ENCODE measurements at regions not wholly inside any gene's neighbourhood (a gene's known extent, or its start where the extent isn't known, plus 50 kb on each side); places are given as distances from the start of the nearest gene placed in this dataset.

DNA sequence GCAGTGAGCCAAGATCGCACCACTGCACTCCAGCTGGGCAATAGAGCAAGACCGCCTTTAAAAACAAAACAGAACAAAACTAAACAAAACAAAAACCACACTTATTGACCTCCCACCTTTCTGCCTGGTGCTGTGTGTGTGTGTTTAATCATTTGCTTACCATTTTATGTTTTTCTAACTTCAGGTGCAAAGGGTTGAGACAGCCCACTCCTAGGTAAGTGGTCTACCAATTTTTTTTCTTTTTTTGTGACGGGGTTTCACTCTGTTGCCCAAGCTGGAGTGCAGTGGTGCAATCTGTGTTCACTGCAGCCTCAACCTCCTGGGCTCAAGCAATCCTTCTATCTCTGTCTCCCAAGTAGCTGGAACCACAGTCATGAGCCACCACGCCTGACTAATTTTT is 65.8 kb downstream of the SALL1 start:
- no peak for DNase-seq (ENCODE audit: low read depth in 2 of 2)

DNA sequence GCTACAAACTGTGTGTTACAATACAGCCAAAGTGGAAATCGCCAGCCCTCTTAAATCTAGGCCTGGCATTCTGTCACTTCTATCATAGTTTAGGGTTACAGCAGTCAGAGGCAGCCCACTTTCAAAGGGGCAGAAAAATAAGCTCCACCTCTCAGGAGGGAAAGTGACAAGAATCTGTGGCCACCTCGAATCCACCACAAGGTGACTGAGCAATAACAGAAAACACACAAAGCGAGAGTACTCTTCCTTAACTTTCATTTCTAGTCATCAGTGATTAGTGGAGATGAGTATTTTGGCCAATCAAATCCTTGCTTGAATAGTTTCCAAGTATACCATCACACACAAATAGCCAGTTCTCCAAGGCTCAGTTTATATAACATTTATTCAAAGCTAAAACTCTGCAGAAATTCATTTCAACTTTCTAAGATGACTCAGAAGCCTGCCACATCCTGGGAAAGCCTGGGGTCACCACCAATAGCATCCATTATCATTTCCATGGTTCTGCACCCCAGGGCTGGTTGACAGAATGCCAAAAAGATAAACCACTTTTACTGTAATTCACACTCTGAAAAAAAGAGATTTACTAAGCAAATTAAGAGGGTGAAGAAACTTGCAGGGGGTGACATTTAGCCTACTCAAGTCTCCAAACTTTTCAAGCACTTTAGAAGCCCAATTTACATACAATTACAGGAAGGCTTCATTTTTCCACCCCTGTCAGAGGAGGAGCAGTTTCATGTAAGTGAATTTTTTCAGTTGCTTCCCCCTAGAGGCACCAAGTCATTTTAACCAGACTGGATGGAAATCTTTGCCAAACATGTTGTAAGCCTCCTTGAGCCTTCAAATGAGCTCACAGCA is 66.8 kb downstream of the SALL1 start:
- DNase-seq (ENCODE audit: low read depth in 2 of 2) = no peak

DNA sequence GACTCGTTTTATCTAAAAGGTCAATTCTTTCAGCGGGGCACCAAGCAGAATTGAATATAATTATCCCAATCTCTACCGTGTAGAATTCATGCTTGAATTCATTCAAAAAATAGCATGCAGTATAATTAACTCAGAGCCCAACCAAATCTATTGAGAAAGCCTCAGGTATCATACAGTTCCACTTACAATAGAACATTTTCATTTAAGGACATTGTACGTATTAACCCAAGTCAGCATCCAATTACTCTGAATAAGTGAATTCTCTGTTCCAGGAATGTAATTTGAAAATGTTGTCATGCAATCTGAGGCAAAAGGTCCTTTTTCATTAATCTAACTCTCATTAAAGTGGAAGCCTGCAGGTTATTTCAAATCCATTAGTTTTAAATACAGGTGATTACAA is 78.5 kb downstream of the SALL1 start:
- DNase-seq (ENCODE audit: low read depth in 2 of 2) = no peak

DNA sequence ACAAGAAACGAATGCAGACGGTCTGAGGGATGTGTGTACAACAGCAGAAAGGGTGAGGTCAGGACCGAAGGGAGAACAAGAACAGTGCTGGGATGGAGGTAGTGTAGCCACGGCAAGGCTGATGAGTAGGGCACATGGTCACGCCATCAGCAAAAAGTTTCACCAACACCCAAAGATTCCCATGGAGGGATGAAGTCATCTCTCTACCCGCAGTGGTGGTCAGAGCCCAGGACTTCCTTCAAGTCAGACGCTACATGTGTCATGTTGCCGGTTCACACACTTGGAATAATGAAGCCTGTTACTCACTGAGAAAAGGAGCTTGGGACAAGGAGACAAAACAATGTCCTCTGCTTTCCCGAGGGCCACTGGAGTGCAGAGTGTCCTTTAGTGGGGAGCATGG is 79.7 kb downstream of the SALL1 start:
- no peak for DNase-seq (ENCODE audit: low read depth in 2 of 2)

DNA sequence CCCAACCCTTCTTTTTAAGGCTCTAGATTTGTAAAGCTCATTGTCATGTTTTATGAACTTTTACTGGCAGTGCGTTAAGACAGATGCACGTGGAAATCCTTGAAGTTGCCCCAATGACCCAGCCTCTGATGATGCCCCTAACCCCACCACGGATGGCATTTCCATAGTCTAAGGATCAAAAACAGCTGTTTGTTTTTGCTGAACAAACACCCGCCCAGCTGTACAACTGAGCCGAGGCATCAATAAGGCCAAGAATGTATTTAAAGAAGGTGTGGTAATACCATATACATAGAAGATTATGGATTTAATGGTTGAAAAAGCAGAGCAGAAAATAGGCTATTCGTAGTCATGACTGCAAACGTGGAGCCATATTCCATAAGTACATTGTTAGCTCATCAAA is 83.7 kb downstream of the SALL1 start:
- DNase-seq (ENCODE audit: low read depth in 2 of 2) = no peak

DNA sequence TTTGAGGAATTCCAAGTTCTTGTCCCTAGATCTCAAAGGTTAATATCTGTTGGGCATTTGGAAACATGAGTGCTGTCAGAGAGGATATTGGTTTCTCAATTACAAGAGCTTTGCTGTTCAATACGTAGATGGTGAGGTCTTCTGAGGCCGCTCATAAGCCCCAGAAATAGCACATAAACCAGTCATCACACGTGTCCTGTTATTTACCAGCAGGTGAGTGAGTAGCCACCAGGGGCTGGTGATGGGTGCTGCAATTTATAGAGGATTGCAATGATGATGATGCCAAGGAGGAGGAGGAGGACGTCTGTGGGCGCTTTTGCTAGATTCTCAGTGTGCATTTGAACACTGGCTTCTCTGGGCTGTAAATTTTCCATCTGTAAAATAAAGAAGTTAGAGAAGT is 89.0 kb downstream of the SALL1 start:
- no peak for DNase-seq (ENCODE audit: low read depth in 2 of 2)

DNA sequence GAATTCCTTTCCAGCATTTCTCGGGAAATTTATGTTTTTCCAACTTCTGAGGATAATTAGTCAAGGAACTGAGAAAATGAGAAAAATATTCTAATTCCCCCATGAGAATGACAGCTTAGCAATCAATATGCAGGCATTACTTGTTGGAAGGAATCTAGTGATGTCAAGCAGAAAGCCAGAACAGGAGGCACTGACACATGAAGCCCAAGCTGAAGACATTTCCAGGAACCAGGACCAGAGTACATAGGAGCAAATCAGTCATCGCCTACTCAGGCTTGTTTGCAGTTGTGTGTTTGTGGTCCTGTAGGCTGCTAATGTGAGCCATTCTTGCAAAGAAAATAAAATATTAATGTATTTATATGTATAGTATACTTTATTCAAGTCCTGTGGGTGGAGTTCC is 89.7 kb downstream of the SALL1 start:
- no peak for DNase-seq (ENCODE audit: low read depth in 2 of 2)

GRCh38 chr16:51057969-51058337 is 93.1 kb downstream of the SALL1 start:
- DNase-seq (ENCODE audit: low read depth in 2 of 2) = no peak

DNA sequence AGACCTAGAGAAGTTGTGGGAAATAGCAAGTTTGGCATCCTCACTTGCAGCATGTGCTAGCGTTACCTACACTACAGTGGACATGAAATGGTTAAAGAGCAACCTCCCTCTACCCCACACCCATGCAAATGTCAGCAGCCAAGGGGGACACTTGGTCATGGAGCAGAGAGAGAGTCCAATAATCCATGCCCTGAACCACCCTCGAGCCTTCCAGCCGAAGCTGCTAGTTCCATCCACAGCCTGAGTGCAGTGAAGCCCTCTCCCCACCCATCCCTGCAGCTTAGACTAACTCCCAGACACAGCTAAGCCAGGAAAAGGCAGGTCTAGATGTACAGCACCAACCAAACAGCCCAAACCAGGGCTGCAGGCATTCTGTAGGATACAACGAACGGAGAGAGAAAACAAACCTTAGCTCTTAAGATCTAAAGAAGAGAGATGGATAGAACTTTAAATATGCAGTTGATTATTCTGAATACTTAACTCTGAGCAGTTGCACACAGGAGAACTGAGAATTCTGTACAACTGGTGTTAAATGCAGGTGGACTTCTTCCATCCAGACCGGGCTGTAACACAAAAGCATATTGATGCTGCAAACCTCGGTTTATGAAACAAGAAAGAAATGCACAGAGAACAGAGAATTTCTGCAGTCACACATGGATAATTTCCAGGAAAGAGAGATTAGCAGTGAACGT is 93.8 kb downstream of the SALL1 start:
- no peak for DNase-seq (ENCODE audit: low read depth in 2 of 2)

- no peak for DNase-seq (ENCODE audit: low read depth in 2 of 2)
Measured at GRCh38 chr16:51056331-51056730, 94.7 kb downstream of the SALL1 start.

GRCh38 chr16:51055434-51055833 is 95.6 kb downstream of the SALL1 start:
- DNase-seq (ENCODE audit: low read depth in 2 of 2) = no peak

DNA sequence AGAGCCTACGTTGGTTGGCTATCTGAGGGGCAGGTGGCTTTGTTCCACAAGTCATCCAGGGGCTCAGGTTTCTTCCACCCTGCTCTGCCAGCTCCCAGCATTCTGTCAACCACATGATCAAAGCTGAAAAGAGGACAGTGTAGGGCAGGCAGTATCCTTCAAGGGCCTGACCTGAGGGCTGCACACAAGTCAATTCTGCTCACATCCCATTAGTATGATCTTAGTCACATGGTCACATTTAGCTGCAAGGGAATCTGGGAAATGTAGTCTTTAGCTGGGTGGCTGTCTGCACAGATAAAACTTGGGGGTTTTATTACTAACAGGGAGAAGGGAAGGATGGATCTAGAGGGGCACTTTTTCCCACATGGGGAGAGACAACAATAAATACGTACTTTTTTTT is 97.3 kb downstream of the SALL1 start:
- no peak for DNase-seq (ENCODE audit: low read depth in 2 of 2)

- DNase-seq (ENCODE audit: low read depth in 2 of 2) = no peak
Measured at GRCh38 chr16:51051671-51052070, 99.4 kb downstream of the SALL1 start.

- DNase-seq (ENCODE audit: low read depth in 2 of 2) = no peak
Measured at GRCh38 chr16:51050377-51050706, 100.7 kb downstream of the SALL1 start.

DNA sequence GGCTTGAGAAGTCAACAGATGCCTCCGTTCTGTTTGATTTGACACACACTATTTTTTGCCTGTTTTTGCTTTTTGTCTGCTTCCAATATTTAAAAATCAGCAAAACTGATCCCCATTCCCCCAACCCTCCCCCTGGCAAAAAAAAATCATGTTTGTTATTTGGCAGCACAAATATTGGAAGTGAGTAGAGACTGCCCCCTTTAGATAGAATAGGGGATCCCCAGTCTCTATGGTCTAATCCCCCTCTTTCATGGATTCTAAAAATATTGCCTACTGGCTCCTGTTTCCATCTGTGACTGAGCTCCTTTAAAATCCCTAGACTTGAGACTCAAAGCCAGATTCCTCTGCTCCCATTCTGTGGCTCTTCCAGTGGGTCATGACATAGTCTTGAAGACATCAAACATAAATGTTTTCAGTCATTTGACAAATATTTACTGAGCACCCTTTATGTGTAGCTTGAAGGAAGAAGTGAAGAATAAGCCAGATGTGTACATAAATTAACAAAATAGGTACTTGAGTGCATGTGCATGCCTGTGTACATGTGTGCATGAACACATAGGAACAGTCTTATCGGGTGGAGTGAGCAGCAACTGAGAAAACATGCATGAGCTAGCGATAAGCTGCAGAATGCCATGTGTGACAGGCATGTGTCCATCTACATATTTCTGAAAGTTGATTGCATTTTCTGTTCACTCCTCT is 101.2 kb downstream of the SALL1 start:
- no peak for DNase-seq (ENCODE audit: low read depth in 2 of 2)

DNA sequence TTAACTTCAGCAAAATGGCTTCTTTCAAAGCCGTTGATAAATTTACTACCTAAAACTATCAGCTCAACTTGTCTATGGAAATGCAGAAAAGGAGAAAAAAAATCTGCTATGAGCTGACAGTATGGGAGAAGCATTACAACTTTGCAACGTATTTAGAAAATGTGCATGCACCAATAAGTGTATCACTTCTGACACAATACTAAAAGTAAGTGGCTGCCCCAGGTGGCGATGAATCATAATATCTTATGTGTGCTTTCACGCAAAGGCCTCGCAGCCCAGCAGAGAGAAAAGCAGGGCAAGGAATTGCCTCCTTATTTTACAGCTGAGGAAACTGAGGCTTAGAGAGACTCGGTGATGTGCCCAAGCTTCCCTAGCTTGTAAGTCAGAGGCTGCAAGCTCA is 101.8 kb downstream of the SALL1 start:
- no peak for DNase-seq (ENCODE audit: low read depth in 2 of 2)

GRCh38 chr16:51048544-51048943 is 102.5 kb downstream of the SALL1 start:
- no peak for DNase-seq (ENCODE audit: low read depth in 2 of 2)

DNA sequence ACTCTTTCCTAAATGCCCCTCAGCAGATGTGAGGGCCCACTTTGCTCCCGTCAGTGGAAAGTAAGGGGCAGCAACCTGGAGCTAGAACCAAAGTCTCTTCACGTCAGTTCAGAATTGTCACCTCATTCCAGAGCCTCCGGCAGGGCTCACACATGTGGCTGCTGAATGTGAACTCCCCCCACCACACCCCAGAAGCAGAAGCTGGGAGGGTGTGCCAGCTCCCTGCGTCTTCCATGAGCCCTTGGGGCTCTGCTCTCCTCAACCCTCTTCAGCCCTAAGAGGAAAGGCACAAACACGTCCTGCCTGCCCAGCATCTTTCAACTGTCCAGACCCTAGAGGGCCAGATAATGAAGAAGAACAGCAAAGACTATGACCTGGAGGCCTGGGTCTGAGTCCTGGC is 105.3 kb downstream of the SALL1 start:
- DNase-seq (ENCODE audit: low read depth in 2 of 2) = no peak

- DNase-seq (ENCODE audit: low read depth in 2 of 2) = no peak
Measured at GRCh38 chr16:51045186-51045585, 105.9 kb downstream of the SALL1 start.

- DNase-seq (ENCODE audit: low read depth in 2 of 2) = no peak
Measured at GRCh38 chr16:51041546-51041945, 109.5 kb downstream of the SALL1 start.

DNA sequence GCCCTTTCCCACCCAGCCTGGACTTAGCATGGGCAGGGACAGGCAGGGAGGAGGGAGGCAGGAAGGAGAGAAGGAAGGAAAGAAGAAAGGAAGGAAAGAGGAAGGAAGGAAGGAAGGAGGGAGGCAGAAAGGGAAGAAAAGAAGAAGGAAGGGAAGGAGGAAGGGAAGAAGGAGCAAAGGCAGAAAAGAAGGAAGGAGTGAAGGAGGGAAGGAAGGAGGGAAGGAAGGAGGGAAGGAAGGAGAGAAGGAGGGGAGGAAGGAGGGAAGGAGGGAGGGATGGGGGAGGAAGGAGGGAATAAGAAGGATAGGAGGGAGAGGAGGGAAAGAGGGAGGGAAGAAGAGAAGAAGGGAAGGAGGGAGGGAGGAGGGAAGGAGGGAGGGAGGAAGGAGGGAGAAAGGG is 110.4 kb downstream of the SALL1 start:
- no peak for DNase-seq (ENCODE audit: low read depth in 2 of 2)

DNA sequence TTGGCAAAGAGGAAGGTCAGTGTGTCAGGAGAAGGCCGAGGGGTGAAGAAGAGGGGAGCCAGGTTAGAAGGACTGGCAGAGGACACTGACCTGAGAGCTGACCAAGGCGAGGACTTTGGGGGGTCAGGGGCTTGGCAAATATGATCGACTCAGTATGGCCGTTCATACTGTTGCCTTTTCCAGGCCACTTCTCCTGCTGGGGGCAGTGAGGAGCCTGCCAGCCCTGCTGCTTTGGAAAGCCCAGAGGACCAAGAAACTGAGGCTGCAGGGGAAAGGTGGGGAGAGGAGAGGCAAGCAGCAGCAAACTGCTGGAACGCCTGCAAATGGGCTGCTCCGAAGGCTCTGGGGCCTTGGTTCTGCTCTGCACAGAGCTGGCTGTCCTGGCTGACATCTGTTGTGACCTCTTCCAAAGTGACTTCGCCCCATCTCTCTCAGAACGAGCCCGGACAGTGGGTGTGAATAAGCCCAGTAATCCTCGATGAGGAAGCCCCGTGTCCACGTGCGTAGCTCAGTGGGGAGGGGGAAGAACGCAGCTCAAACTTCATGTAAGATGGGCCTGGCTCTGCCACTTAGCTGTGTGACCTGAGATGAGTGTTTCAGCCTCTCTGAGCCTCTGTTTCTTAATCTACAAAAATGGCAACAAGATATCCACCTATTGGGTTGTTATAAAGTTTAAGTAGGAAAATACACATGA is 111.3 kb downstream of the SALL1 start:
- DNase-seq (ENCODE audit: low read depth in 2 of 2) = no peak
